Fibroblast of pulmonary artery (primary cell): ENCODE measurements at regions not wholly inside any gene's neighbourhood (a gene's known extent, or its start where the extent isn't known, plus 50 kb on each side); places are given as distances from the start of the nearest gene placed in this dataset.

Source experiments
- DNase-seq: peaks from one replicate; pipeline ENCODE4 v3.0.0-alpha.2; 2010; ENCODE audit warnings: low read depth
- H3K4me3 ChIP-seq: replicated peaks from 2 replicates; pipeline ENCODE4 v1.5.1; 2011; ENCODE audit warnings: low read depth, mild to moderate bottlenecking, control low read depth, low read length, moderate library complexity
- TF ChIP-seq, protein P1 (sequence below): IDR thresholded peaks from 2 replicates; pipeline ENCODE4 v1.5.1; 2011; ENCODE audit warnings: mild to moderate bottlenecking, control low read depth, low read length, inconsistent platforms; ENCODE audit errors: missing control alignments

DNA sequence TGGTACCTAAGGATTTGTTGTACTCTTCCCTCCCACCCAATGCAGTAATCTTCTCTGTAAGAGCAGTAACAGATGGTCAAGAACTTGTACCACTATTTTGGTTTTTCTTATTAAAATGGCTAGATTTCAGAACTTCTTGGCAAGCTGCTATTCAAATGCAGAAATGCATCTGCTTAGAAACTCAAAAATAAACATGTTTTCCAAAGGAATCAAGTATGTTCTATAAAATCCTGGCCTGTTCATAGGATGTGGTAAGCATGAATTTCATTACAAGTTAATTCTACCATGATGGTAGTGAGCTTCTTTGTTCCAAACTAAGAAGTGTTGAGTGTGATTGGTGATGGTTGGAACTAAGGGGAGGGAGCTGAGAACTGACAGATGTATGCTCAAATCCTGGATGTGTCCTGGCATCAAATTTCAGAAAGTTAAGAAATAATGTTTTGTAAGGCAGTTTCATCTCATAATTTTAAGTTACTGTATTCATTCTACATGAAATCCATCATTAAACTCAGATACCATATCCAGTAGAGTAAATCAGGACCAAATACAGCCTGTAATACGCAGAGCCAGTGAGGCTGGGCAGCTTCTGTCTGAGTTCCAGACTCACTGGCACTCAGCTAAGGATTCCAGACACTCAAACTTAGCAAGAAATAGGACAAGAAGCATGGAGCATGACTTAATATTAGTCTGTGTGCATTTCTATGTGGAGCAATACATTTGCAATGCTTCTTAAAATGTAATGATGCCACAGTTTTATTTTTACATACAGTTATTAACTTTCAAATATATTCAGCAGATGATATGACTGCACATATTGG lies 119.6 kb downstream of the TES start:
- TF ChIP-seq, protein P1, sequence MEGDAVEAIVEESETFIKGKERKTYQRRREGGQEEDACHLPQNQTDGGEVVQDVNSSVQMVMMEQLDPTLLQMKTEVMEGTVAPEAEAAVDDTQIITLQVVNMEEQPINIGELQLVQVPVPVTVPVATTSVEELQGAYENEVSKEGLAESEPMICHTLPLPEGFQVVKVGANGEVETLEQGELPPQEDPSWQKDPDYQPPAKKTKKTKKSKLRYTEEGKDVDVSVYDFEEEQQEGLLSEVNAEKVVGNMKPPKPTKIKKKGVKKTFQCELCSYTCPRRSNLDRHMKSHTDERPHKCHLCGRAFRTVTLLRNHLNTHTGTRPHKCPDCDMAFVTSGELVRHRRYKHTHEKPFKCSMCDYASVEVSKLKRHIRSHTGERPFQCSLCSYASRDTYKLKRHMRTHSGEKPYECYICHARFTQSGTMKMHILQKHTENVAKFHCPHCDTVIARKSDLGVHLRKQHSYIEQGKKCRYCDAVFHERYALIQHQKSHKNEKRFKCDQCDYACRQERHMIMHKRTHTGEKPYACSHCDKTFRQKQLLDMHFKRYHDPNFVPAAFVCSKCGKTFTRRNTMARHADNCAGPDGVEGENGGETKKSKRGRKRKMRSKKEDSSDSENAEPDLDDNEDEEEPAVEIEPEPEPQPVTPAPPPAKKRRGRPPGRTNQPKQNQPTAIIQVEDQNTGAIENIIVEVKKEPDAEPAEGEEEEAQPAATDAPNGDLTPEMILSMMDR = no peak
- DNase-seq = no peak

GRCh38 chr7:116331020-116331419 lies 120.7 kb downstream of the TES start:
- TF ChIP-seq, protein P1 = no peak
- no peak overlapping the region for H3K4me3 ChIP-seq
- DNase-seq = no peak

More for the DNA sequence above, 119.6 kb downstream of the TES start:
- H3K4me3 ChIP-seq = no peak overlapping the region

- TF ChIP-seq, protein P1 = no peak
- no peak for DNase-seq
- no peak overlapping the region for H3K4me3 ChIP-seq
Observed at GRCh38 chr7:116332766-116333165, 122.4 kb downstream of the TES start.

- TF ChIP-seq, protein P1 = no peak
- H3K4me3 ChIP-seq = no peak overlapping the region
- DNase-seq = no peak
Observed at GRCh38 chr7:116334555-116334954, 124.2 kb downstream of the TES start.

GRCh38 chr7:116337018-116337417 lies 126.7 kb downstream of the TES start:
- TF ChIP-seq, protein P1 = no peak
- no peak for DNase-seq
- H3K4me3 ChIP-seq = no peak overlapping the region

DNA sequence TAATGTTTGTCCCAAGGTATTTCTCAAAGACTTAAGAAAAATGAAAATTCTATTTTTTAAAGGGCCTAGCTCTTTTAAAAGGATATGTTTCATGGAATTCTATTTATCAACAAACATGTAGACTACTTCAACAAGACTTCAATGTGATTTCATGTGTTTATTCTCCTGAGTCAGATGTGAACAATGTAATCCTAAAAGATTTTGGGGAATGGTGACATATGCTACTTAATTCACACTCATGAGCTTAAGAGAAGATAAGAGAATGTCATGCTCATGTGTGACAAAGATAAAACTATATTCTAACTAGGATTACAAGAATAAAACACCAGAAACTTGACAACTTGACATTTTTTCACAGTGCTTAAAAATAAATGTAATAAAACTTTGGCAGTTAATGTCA lies 127.5 kb downstream of the TES start:
- no peak for DNase-seq
- H3K4me3 ChIP-seq = no peak overlapping the region
- TF ChIP-seq, protein P1 = no peak

GRCh38 chr7:116339564-116339963 lies 129.2 kb downstream of the TES start:
- peak; percentile 10 for DNase-seq
- TF ChIP-seq, protein P1 = no peak
- H3K4me3 ChIP-seq = no peak overlapping the region
